ENCODE measurements at regions not wholly inside any gene's neighbourhood (a gene's known extent, or its start where the extent isn't known, plus 50 kb on each side); places are given as distances from the start of the nearest gene placed in this dataset.

GRCh38 chr6:114941078-114941477 is 598.3 kb upstream of the HS3ST5 start:
- Mint-ChIP-seq H3K9me3 (peaks cover 11% of the 10 kb centered on the region), H3K4me1 (peaks cover 14% of the 10 kb centered on the region), H3K27me3 (ENCODE audit: low read depth) (peaks cover 32% of the 10 kb centered on the region), H3K4me3 (no peak overlapping the region), H3K27ac (no peak overlapping the region), H3K36me3 (peaks cover 6% of the 10 kb centered on the region)
- POLR2A ChIA-PET, result no interaction called here
- CTCF ChIA-PET, result no interaction called here
- ATAC-seq, result peak; percentile 71
- no peak for TF ChIP-seq ZNF317 (CRISPR knock-in tag; IDR thresholded peaks at IDR 0.05; ENCODE audit: borderline replicate concordance, low read depth)
- no peak for TF ChIP-seq HMGA2 (CRISPR knock-in tag; IDR thresholded peaks at IDR 0.05)
- TF ChIP-seq GRHL2 (CRISPR knock-in tag; IDR thresholded peaks at IDR 0.05; ENCODE audit: insufficient replicate concordance, severe bottlenecking), result no peak
- TF ChIP-seq FOXP1 (CRISPR knock-in tag; IDR thresholded peaks at IDR 0.05; ENCODE audit: borderline replicate concordance), result no peak
- no peak for TF ChIP-seq ZNF532 (CRISPR knock-in tag; IDR thresholded peaks at IDR 0.05; ENCODE audit: borderline replicate concordance)
- no peak for TF ChIP-seq ZNF232 (CRISPR knock-in tag; IDR thresholded peaks at IDR 0.05)
- TF ChIP-seq E2F5 (CRISPR knock-in tag; IDR thresholded peaks at IDR 0.05), result no peak
- TF ChIP-seq PRDM15 (CRISPR knock-in tag; IDR thresholded peaks at IDR 0.05), result no peak
- no peak for TF ChIP-seq JUN (CRISPR knock-in tag; IDR thresholded peaks at IDR 0.05)
- no peak for TF ChIP-seq TCF7 (CRISPR knock-in tag; IDR thresholded peaks at IDR 0.05; ENCODE audit: low read depth)
- TF ChIP-seq CDX4 (CRISPR knock-in tag; IDR thresholded peaks at IDR 0.05; ENCODE audit: borderline replicate concordance), result no peak
- TF ChIP-seq CREM (CRISPR knock-in tag; IDR thresholded peaks at IDR 0.05), result no peak
- no peak for TF ChIP-seq EMX1 (CRISPR knock-in tag; IDR thresholded peaks at IDR 0.05)
- no peak for DNase-seq (ENCODE audit: low spot score)

GRCh38 chr6:114940181-114940580 is 597.4 kb upstream of the HS3ST5 start:
- H3K4me3 Mint-ChIP-seq, result no peak overlapping the region
- peaks cover 8% of the 10 kb centered on the region for H3K9me3 Mint-ChIP-seq
- no peak overlapping the region for H3K27ac Mint-ChIP-seq
- DNase-seq (ENCODE audit: low spot score), result no peak
- peaks cover 5% of the 10 kb centered on the region for H3K36me3 Mint-ChIP-seq
- no peak for ATAC-seq
- peaks cover 32% of the 10 kb centered on the region for H3K27me3 Mint-ChIP-seq (ENCODE audit: low read depth)
- ChIA-PET CTCF (no interaction called here), POLR2A (no interaction called here)
- no peak for TF ChIP-seq ATF6 (CRISPR knock-in tag; IDR thresholded peaks at IDR 0.05)
- no peak for TF ChIP-seq GTF2I (CRISPR knock-in tag; conservative IDR thresholded peaks at IDR 0.05)
- H3K4me1 Mint-ChIP-seq, result peaks cover 17% of the 10 kb centered on the region
